Neuronal stem cell (in vitro differentiated cells): ENCODE measurements at regions not wholly inside any gene's neighbourhood (a gene's known extent, or its start where the extent isn't known, plus 50 kb on each side); places are given as distances from the start of the nearest gene placed in this dataset.

Experiments used
- DNase-seq: peaks from one replicate; pipeline ENCODE4 v3.0.0-alpha.2; 2013; ENCODE audit warnings: low spot score
- H2AFZ ChIP-seq: one replicate; pipeline ENCODE4 v1.6.1; 2013; ENCODE audit warnings: mild to moderate bottlenecking, low read length, inconsistent platforms
- H2AK5ac ChIP-seq: 2 replicates; pipeline ENCODE4 v1.6.1; 2013; ENCODE audit warnings: low read depth, mild to moderate bottlenecking, inconsistent platforms, low read length, moderate library complexity, mixed read lengths
- H2BK120ac ChIP-seq: 2 replicates; pipeline ENCODE4 v1.6.1; 2013; ENCODE audit warnings: low read depth, mild to moderate bottlenecking, inconsistent platforms, low read length, moderate library complexity, mixed read lengths
- H2BK12ac ChIP-seq: one replicate; pipeline ENCODE4 v1.6.1; 2013; ENCODE audit warnings: low read length, inconsistent platforms
- H2BK15ac ChIP-seq: 2 replicates; pipeline ENCODE4 v1.6.1; 2013; ENCODE audit warnings: mild to moderate bottlenecking, low read length, inconsistent platforms, mixed read lengths
- H2BK5ac ChIP-seq: one replicate; pipeline ENCODE4 v1.6.1; 2013; ENCODE audit warnings: inconsistent platforms, mild to moderate bottlenecking, low read length, moderate library complexity
- H3K14ac ChIP-seq: one replicate; pipeline ENCODE4 v1.6.1; 2013; ENCODE audit warnings: low read length, inconsistent platforms
- H3K18ac ChIP-seq: 2 replicates; pipeline ENCODE4 v1.6.1; 2013; ENCODE audit warnings: low read length, inconsistent platforms
- H3K23ac ChIP-seq: 2 replicates; pipeline ENCODE4 v1.6.1; 2013; ENCODE audit warnings: low read depth, mild to moderate bottlenecking, mixed read lengths, low read length, inconsistent platforms; ENCODE audit not compliant: poor library complexity
- H3K27ac ChIP-seq: replicated peaks from 3 replicates; pipeline ENCODE4 v1.5.1; 2013; ENCODE audit warnings: low read length, inconsistent platforms
- H3K27me3 ChIP-seq, 3 experiments: 2 replicates each; pipeline ENCODE4 v1.6.1; 2013; ENCODE audit warnings: low read length in 3 of 3, mild to moderate bottlenecking in 2 of 3, inconsistent platforms in 1 of 3, low read depth in 1 of 3, mixed read lengths in 1 of 3, moderate library complexity in 1 of 3; ENCODE audit not compliant: control insufficient read depth in 3 of 3, insufficient read depth in 3 of 3
- H3K36me3 ChIP-seq, 2 donors: replicated peaks in 1 of 2; 2 replicates each; pipeline ENCODE4 v1.6.1; 2013; ENCODE audit warnings: low read length in 2 of 2; ENCODE audit not compliant: control insufficient read depth in 2 of 2, insufficient read depth in 2 of 2
- H3K4ac ChIP-seq: 2 replicates; pipeline ENCODE4 v1.6.1; 2013; ENCODE audit warnings: inconsistent platforms, mild to moderate bottlenecking, low read length, moderate library complexity
- H3K4me1 ChIP-seq, 2 donors: 1 replicate in 1 of 2; 2 replicates in 1 of 2; pipeline ENCODE4 v1.6.1; 2013; ENCODE audit warnings: low read length in 2 of 2, low read depth in 1 of 2; ENCODE audit not compliant: control insufficient read depth in 2 of 2, insufficient read depth in 1 of 2
- H3K4me2 ChIP-seq: one replicate; pipeline ENCODE4 v1.6.1; 2013; ENCODE audit warnings: mild to moderate bottlenecking, low read length, inconsistent platforms; ENCODE audit not compliant: insufficient read depth, poor library complexity, severe bottlenecking
- H3K4me3 ChIP-seq, 2 donors: 2 replicates each; pipeline ENCODE4 v1.5.1; 2013; ENCODE audit warnings: low read length in 2 of 2, mild to moderate bottlenecking in 2 of 2, inconsistent platforms in 1 of 2, moderate library complexity in 1 of 2
- H3K79me1 ChIP-seq: one replicate; pipeline ENCODE4 v1.6.1; 2013; ENCODE audit warnings: low read depth, mild to moderate bottlenecking, inconsistent platforms, low read length, moderate library complexity
- H3K9ac ChIP-seq: one replicate; pipeline ENCODE4 v1.6.1; 2013; ENCODE audit warnings: mild to moderate bottlenecking, low read depth, low read length, inconsistent platforms; ENCODE audit not compliant: poor library complexity
- H3K9me3 ChIP-seq, 2 donors: replicated peaks in 1 of 2; 2 replicates each; pipeline versions ENCODE3 to v1.6.1; 2013; ENCODE audit warnings: low read length in 2 of 2, mild to moderate bottlenecking in 2 of 2, inconsistent platforms in 1 of 2, low read depth in 1 of 2, mixed read lengths in 1 of 2, moderate library complexity in 1 of 2; ENCODE audit not compliant: control insufficient read depth in 2 of 2, insufficient read depth in 1 of 2
- H4K8ac ChIP-seq: one replicate; pipeline ENCODE4 v1.6.1; 2013; ENCODE audit warnings: low read depth, mild to moderate bottlenecking, inconsistent platforms, low read length, moderate library complexity
- H4K91ac ChIP-seq: one replicate; pipeline ENCODE4 v1.6.1; 2013; ENCODE audit warnings: low read length, low read depth, mild to moderate bottlenecking, inconsistent platforms; ENCODE audit not compliant: poor library complexity
- WGBS, 2 donors: extraction: QIAGEN DNeasy Blood & Tissue Kit; methylation state at CpG; one replicate each; pipeline ENCODE4 v1.1.7; 2013; ENCODE audit warnings: missing lambda C conversion rate in 2 of 2, mixed read lengths in 1 of 2; ENCODE audit not compliant: insufficient read length in 2 of 2, insufficient replicate concordance in 1 of 2; ENCODE audit errors: extremely low coverage in 2 of 2; 5-methylcytosine and 5-hydroxymethylcytosine counted together

- Histone ChIP-seq H2BK15ac (no peak overlapping the region), H2BK5ac (no peak overlapping the region), H3K9me3 (no peaks in the 10 kb centered on the region), H3K27ac (no peak overlapping the region), H3K4me1 (peaks cover 1 to 12% of the 10 kb centered on the region in 2 donors), H2AFZ (no peak overlapping the region), H2BK120ac (no peak overlapping the region), H3K4ac (no peak overlapping the region), H3K4me2 (no peak overlapping the region), H2BK12ac (no peak overlapping the region), H3K79me1 (no peaks in the 10 kb centered on the region), H3K23ac (no peak overlapping the region), H3K36me3 (no peaks in the 10 kb centered on the region), H3K18ac (no peak overlapping the region), H4K91ac (no peak overlapping the region), H4K8ac (no peak overlapping the region), H3K4me3 (no peak overlapping the region), H3K14ac (no peak overlapping the region), H2AK5ac (no peak overlapping the region), H3K9ac (no peak overlapping the region), H3K27me3 (no peaks in the 10 kb centered on the region)
- no peak for DNase-seq
Observed at GRCh38 chr18:23341983-23342382, 111.1 kb upstream of the RIOK3 start.

- Histone ChIP-seq H2BK120ac (no peak overlapping the region), H3K4me3 (no peak overlapping the region), H3K23ac (no peak overlapping the region), H2AFZ (no peak overlapping the region), H2BK5ac (no peak overlapping the region), H2BK15ac (no peak overlapping the region), H3K4me2 (no peak overlapping the region), H3K9ac (no peak overlapping the region), H3K4ac (no peak overlapping the region), H3K79me1 (no peaks in the 10 kb centered on the region), H2AK5ac (no peak overlapping the region), H2BK12ac (no peak overlapping the region), H3K14ac (no peak overlapping the region), H3K4me1 (peaks cover 1 to 10% of the 10 kb centered on the region in 2 donors), H3K36me3 (no peaks in the 10 kb centered on the region), H3K27ac (no peak overlapping the region), H4K91ac (no peak overlapping the region), H4K8ac (no peak overlapping the region), H3K9me3 (no peaks in the 10 kb centered on the region), H3K18ac (no peak overlapping the region), H3K27me3 (no peaks in the 10 kb centered on the region)
- WGBS, 2 donors: no CpG with 5 or more reads among the region's 1 CpG
- DNase-seq: no peak
Observed at GRCh38 chr18:23342506-23342905, 110.6 kb upstream of the RIOK3 start.

- Histone ChIP-seq H2AK5ac (no peak overlapping the region), H3K9me3 (peaks cover 2 to 7% of the 10 kb centered on the region in 2 donors), H2BK12ac (no peak overlapping the region), H3K36me3 (peaks cover 0 to 1% of the 10 kb centered on the region in 2 donors), H3K4me1 (peaks cover 0 to 3% of the 10 kb centered on the region in 2 donors), H2BK120ac (no peak overlapping the region), H3K79me1 (no peaks in the 10 kb centered on the region), H3K27ac (no peak overlapping the region), H2AFZ (no peak overlapping the region), H3K4me2 (no peak overlapping the region), H3K4ac (no peak overlapping the region), H3K4me3 (no peak overlapping the region), H4K8ac (no peak overlapping the region), H3K18ac (no peak overlapping the region), H3K14ac (no peak overlapping the region), H3K9ac (no peak overlapping the region), H3K27me3 (no peaks in the 10 kb centered on the region), H2BK15ac (no peak overlapping the region), H2BK5ac (no peak overlapping the region), H3K23ac (no peak overlapping the region), H4K91ac (no peak overlapping the region)
- no CpG with 5 or more reads among the region's 2 CpGs for WGBS, 2 donors
- DNase-seq: no peak
Observed at GRCh38 chr18:23350188-23350587, 102.9 kb upstream of the RIOK3 start.

GRCh38 chr18:23351521-23351920 lies 101.6 kb upstream of the RIOK3 start:
- H3K23ac ChIP-seq: no peak overlapping the region
- no peak overlapping the region for H2BK15ac ChIP-seq
- H4K91ac ChIP-seq: no peak overlapping the region
- WGBS, 2 donors: no CpG with 5 or more reads among the region's 4 CpGs
- H3K4me3 ChIP-seq: no peak overlapping the region
- H3K27ac ChIP-seq: no peak overlapping the region
- H3K18ac ChIP-seq: no peak overlapping the region
- no peak overlapping the region for H2BK12ac ChIP-seq
- H3K36me3 ChIP-seq: peaks cover 0 to 3% of the 10 kb centered on the region in 2 donors
- H3K9ac ChIP-seq: no peak overlapping the region
- no peak overlapping the region for H2AFZ ChIP-seq
- H4K8ac ChIP-seq: peak overlapping the region; percentile 30
- H3K14ac ChIP-seq: no peak overlapping the region
- H2AK5ac ChIP-seq: no peak overlapping the region
- DNase-seq: no peak
- peaks cover 5% of the 10 kb centered on the region in 2 donors for H3K4me1 ChIP-seq
- no peak overlapping the region for H2BK120ac ChIP-seq
- no peak overlapping the region for H3K4me2 ChIP-seq
- H3K4ac ChIP-seq: no peak overlapping the region
- H3K9me3 ChIP-seq: peaks cover 2 to 7% of the 10 kb centered on the region in 2 donors
- no peaks in the 10 kb centered on the region for H3K79me1 ChIP-seq
- H3K27me3 ChIP-seq: no peaks in the 10 kb centered on the region
- no peak overlapping the region for H2BK5ac ChIP-seq
